OCI-LY3 (cell line): ENCODE measurements at regions not wholly inside any gene's neighbourhood (a gene's known extent, or its start where the extent isn't known, plus 50 kb on each side); places are given as distances from the start of the nearest gene placed in this dataset.
"Not testable (repeated sequence)": the region's sequence is repeated elsewhere in the genome, so short reads cannot be mapped to it uniquely, and the experiment has no call there.

Experiments used
- H2AFZ ChIP-seq: fragments of 200-600, 300-600 bp; shearing (Covaris generic); 2 replicates; pipeline ENCODE4 v1.6.0; 2014; ENCODE audit warnings: antibody characterized with exemption, low read depth, low read length
- H3K27ac ChIP-seq: fragments of 200-600, 300-600 bp; sonication (generic); 2 replicates; pipeline ENCODE4 v1.5.1; 2014; ENCODE audit warnings: mild to moderate bottlenecking, low read length, moderate library complexity, mixed read lengths
- H3K27me3 ChIP-seq: fragments of 200-600, 300-600 bp; sonication (generic); 2 replicates; pipeline ENCODE4 v1.6.1; 2014; ENCODE audit warnings: low read depth, low read length, mixed read lengths
- H3K36me3 ChIP-seq: fragments of 200-600, 300-600 bp; sonication (generic); replicated peaks from 2 replicates; pipeline ENCODE3; 2014; ENCODE audit warnings: low read depth, low read length, mixed read lengths
- H3K4me1 ChIP-seq: fragments of 300-600, 200-600 bp; sonication (generic); 2 replicates; pipeline ENCODE4 v1.6.1; 2014; ENCODE audit warnings: low read length, mixed read lengths
- H3K4me2 ChIP-seq: fragments of 200-600, 300-600 bp; sonication (generic); 2 replicates; pipeline ENCODE4 v1.6.1; 2014; ENCODE audit warnings: low read length, mixed read lengths
- H3K4me3 ChIP-seq: fragments of 300-600, 200-600 bp; sonication (generic); 2 replicates; pipeline ENCODE4 v1.5.1; 2014; ENCODE audit warnings: antibody characterized with exemption, mild to moderate bottlenecking, low read length, moderate library complexity
- H3K79me2 ChIP-seq: fragments of 300-600, 200-600 bp; shearing (Covaris generic); 2 replicates; pipeline ENCODE4 v1.6.1; 2014; ENCODE audit warnings: mild to moderate bottlenecking, low read length, mixed read lengths
- H3K9ac ChIP-seq: fragments of 300-600, 200-600 bp; shearing (Covaris generic); 2 replicates; pipeline ENCODE4 v1.6.0; 2014; ENCODE audit warnings: mild to moderate bottlenecking, low read length, moderate library complexity
- H3K9me3 ChIP-seq: fragments of 200-600, 300-600 bp; shearing (Covaris generic); 2 replicates; pipeline ENCODE4 v1.6.1; 2014; ENCODE audit warnings: low read length, mixed read lengths; ENCODE audit not compliant: insufficient read depth
- H4K20me1 ChIP-seq: fragments of 200-600, 300-600 bp; sonication (generic); 2 replicates; pipeline ENCODE4 v1.6.1; 2016; ENCODE audit warnings: low read length, mixed read lengths; ENCODE audit not compliant: insufficient read depth

GRCh38 chr4:49130724-49131123 is 144.6 kb downstream of the CWH43 start:
- H3K27me3 ChIP-seq, H4K20me1 ChIP-seq, H3K4me3 ChIP-seq, H3K27ac ChIP-seq, H3K4me1 ChIP-seq, H3K36me3 ChIP-seq, H3K9me3 ChIP-seq, H3K4me2 ChIP-seq, H3K79me2 ChIP-seq, H2AFZ ChIP-seq, H3K9ac ChIP-seq: not testable (repeated sequence)

GRCh38 chr4:49137043-49137442 is 151.0 kb downstream of the CWH43 start:
- H3K4me2 ChIP-seq, H3K9ac ChIP-seq, H3K4me1 ChIP-seq, H3K79me2 ChIP-seq, H3K27ac ChIP-seq, H2AFZ ChIP-seq, H3K36me3 ChIP-seq, H3K9me3 ChIP-seq, H4K20me1 ChIP-seq, H3K27me3 ChIP-seq, H3K4me3 ChIP-seq: not testable (repeated sequence)

- not testable (repeated sequence) for H3K4me2 ChIP-seq, H3K36me3 ChIP-seq, H3K79me2 ChIP-seq, H3K9me3 ChIP-seq, H3K27ac ChIP-seq, H4K20me1 ChIP-seq, H3K9ac ChIP-seq, H3K27me3 ChIP-seq, H3K4me3 ChIP-seq, H2AFZ ChIP-seq, H3K4me1 ChIP-seq
Observed at GRCh38 chr4:49137961-49138360, 151.9 kb downstream of the CWH43 start.

DNA sequence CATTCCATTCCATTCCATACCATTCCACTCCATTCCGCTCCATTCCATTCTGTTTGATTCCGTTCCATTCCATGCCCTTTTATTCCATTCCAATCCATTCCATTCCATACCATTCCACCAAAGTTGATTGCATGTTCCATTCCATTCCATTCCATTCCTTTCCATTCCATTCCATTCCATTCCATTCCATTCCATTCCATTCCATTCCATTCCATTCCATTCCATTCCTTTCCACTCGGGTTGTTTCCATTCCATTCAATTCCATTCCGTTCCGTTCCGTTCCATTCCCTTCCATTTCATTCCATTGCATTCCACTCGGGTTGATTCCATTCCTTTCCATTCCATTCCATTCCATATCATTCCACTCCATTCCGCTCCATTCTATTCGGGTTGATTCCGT is 152.7 kb downstream of the CWH43 start:
- not testable (repeated sequence) for H4K20me1 ChIP-seq, H3K36me3 ChIP-seq, H3K27me3 ChIP-seq, H3K4me3 ChIP-seq, H3K4me1 ChIP-seq, H3K27ac ChIP-seq, H3K4me2 ChIP-seq, H3K9me3 ChIP-seq, H2AFZ ChIP-seq, H3K79me2 ChIP-seq, H3K9ac ChIP-seq

DNA sequence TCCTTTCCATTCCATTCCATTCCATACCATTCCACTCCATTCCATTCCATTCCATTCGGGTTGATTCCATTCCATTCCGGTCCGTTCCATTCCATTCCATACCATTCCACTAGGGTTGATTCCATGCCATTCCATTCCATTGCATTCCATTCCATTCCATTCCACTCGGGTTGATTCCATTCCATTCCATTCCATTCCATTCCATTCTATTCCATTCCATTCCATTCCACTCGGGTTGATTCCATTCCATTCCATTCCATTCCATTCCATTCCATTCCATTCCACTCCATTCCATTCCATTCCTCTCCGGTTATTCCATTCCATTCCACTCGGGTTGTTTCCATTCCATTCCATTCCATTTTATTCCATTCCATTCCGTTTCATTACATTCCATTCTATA is 153.4 kb downstream of the CWH43 start:
- H3K79me2 ChIP-seq, H2AFZ ChIP-seq, H3K9me3 ChIP-seq, H3K4me3 ChIP-seq, H3K36me3 ChIP-seq, H3K27ac ChIP-seq, H4K20me1 ChIP-seq, H3K9ac ChIP-seq, H3K27me3 ChIP-seq, H3K4me1 ChIP-seq, H3K4me2 ChIP-seq: not testable (repeated sequence)

DNA sequence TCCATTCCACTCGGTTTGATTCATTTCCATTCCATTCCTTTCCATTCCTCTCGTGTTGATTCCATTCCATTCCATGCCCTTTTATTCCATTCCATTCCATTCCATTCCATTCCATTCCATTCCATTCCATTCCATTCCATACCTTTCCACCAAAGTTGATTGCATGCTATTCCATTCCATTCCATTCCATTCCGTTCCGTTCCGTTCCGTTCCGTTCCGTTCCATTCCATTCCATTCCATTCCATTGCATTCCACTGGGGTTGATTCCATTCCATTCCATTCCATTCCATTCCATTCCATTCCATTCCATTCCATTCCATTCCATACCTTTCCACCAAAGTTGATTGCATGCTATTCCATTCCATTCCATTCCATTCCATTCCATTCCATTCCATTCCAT is 154.3 kb downstream of the CWH43 start:
- not testable (repeated sequence) for H3K27ac ChIP-seq, H3K9ac ChIP-seq, H3K36me3 ChIP-seq, H3K4me3 ChIP-seq, H4K20me1 ChIP-seq, H2AFZ ChIP-seq, H3K4me1 ChIP-seq, H3K9me3 ChIP-seq, H3K79me2 ChIP-seq, H3K4me2 ChIP-seq, H3K27me3 ChIP-seq

GRCh38 chr4:49141955-49142354 is 155.9 kb downstream of the CWH43 start:
- peaks cover 14% of the 10 kb centered on the region for H3K9me3 ChIP-seq
- not testable (repeated sequence) for H3K36me3 ChIP-seq, H3K79me2 ChIP-seq, H3K4me3 ChIP-seq, H2AFZ ChIP-seq, H3K4me1 ChIP-seq, H3K9ac ChIP-seq, H3K27me3 ChIP-seq, H3K4me2 ChIP-seq, H4K20me1 ChIP-seq, H3K27ac ChIP-seq

DNA sequence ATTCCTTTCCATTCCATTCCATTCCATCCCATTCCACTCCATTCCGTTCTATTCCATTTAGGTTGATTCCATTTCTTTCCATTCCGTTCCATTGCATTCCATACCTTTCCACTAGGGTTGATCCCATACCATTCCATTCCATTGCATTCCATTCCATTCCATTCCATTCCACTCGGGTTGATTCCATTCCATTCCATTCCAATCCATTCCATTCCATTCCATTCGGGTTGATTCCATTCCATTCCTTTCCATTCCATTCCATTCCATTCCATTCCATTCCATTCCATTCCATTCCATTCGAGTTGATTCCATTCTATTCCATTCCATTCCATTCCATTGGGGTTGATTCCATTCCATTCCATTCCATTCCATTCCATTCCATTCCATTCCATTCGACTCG is 161.1 kb downstream of the CWH43 start:
- H3K27ac ChIP-seq, H3K27me3 ChIP-seq, H4K20me1 ChIP-seq, H3K4me2 ChIP-seq, H3K36me3 ChIP-seq, H3K4me3 ChIP-seq, H3K4me1 ChIP-seq, H2AFZ ChIP-seq, H3K79me2 ChIP-seq, H3K9ac ChIP-seq: not testable (repeated sequence)
- peaks cover 46% of the 10 kb centered on the region for H3K9me3 ChIP-seq

- not testable (repeated sequence) for H3K4me1 ChIP-seq, H3K27ac ChIP-seq, H3K4me2 ChIP-seq, H2AFZ ChIP-seq, H3K27me3 ChIP-seq, H3K36me3 ChIP-seq, H3K9ac ChIP-seq, H4K20me1 ChIP-seq, H3K4me3 ChIP-seq, H3K79me2 ChIP-seq
- H3K9me3 ChIP-seq, result peaks cover 48% of the 10 kb centered on the region
Observed at GRCh38 chr4:49147596-49147995, 161.5 kb downstream of the CWH43 start.

DNA sequence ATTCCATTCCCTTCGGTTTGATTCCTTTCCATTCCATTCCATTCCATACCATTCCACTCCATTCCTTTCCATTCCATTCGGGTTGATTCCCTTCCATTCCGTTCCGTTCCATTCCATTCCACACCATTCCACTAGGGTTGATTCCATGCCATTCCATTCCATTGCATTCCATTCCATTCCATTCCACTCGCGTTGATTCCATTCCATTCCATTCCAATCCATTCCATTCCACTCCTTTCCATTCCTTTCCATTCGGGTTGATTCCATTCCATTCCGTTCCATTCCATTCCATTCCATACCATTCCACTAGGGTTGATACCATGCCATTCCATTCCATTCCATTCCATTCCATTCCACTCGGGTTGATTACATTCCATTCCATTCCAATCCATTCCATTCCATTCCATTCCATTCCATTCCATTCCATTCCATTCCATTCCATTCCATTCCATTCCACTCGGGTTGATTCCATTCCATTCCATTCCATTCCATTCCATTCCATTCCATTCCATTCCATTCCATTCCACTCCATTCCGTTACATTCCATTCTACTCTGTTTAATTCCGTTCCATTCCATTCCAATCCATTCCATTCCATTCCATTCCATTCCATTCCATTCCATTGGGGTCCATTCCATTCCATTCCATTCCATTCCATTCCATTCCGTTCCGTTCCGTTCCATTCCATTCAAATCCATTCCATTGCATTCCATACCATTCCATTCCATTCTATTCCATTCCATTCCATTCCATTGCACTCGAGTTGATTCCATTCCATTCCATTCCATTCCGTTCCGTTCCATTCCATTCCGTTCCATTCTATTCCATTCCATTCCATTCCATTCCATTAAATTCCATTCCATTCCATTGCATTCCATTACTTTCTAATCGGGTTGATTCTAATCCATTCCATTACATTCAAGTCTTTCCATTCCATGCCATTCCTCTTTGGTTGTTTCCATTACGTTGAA is 163.2 kb downstream of the CWH43 start:
- peaks cover 64% of the 10 kb centered on the region for H3K9me3 ChIP-seq
- not testable (repeated sequence) for H3K27me3 ChIP-seq

More for the DNA sequence above, 163.2 kb downstream of the CWH43 start:
- not testable (repeated sequence) for H4K20me1 ChIP-seq, H3K4me2 ChIP-seq, H3K27ac ChIP-seq, H3K36me3 ChIP-seq, H3K9ac ChIP-seq, H3K4me1 ChIP-seq, H3K4me3 ChIP-seq, H3K79me2 ChIP-seq, H2AFZ ChIP-seq
